ENCODE measurements at regions not wholly inside any gene's neighbourhood (a gene's known extent, or its start where the extent isn't known, plus 50 kb on each side); places are given as distances from the start of the nearest gene placed in this dataset.
"Not testable (repeated sequence)": the region's sequence is repeated elsewhere in the genome, so short reads cannot be mapped to it uniquely, and the experiment has no call there.

DNA sequence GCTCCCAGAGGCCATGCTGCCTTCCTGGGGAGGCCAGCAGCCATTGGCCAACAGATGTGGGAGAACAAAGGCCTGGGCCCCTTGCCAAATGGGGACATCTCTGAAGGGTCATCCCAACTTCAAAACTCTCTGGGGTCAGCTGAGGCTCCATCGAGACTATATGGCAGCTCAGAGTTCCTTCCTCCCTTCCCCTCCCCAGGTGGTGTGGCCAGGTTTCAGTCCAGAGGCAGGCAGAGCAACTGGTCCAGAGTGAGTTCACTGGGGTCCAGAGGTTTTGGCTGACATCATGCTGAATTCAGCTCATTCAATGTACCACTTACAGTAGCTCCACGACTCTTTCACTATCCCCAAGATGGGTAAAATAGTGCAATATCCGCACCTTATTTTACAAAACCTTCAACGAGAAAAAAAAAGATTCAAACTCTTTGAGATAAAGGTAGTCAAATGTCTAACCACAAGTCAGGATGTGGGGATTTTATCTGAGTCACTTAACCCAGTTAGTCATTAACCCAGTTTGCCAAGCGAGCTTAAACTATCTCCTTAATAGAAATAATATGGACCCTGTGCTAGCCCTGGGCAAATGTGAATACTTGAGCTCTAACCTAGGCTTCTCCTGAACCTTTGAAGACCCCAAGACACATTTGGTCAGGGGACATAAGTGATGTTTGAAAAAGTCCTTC lies 108.4 kb upstream of the PLEKHG1 start:
- Mint-ChIP-seq H3K36me3 (ENCODE audit: low read depth) (no peaks in the 10 kb centered on the region), H3K9me3 (peaks cover 14% of the 10 kb centered on the region), H3K27me3 (peaks cover 4% of the 10 kb centered on the region), H3K4me3 (peak overlapping the region; percentile 13), H3K27ac (peak overlapping the region; percentile 77), H3K4me1 (peaks cover 24% of the 10 kb centered on the region)
- peak; percentile 95 for ATAC-seq
- DNase-seq = peak; percentile 15

DNA sequence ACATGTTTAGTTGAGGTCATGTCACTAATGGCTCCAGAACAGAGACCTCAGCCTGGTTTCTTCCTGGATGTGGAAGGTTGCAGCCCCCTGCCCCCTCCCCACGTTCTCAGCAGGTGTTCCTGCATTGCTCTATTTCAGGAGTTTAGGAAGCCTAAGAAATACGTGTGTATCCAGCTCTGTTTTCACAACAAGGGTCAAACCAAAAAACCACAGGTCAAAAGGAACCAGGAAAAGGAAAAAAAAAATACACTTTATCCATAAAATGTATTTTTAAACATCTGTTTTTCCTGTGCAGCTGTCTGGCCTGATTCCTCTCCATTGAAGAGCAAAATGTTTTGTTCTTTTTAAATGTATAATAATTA lies 107.9 kb upstream of the PLEKHG1 start:
- peaks cover 4% of the 10 kb centered on the region for H3K27me3 Mint-ChIP-seq
- DNase-seq (no peak), ATAC-seq (no peak)
- H3K9me3 Mint-ChIP-seq = peaks cover 14% of the 10 kb centered on the region
- H3K36me3 Mint-ChIP-seq (ENCODE audit: low read depth) = no peaks in the 10 kb centered on the region
- H3K4me1 Mint-ChIP-seq = peaks cover 24% of the 10 kb centered on the region
- peak overlapping the region; percentile 77 for H3K27ac Mint-ChIP-seq
- no peak overlapping the region for H3K4me3 Mint-ChIP-seq

DNA sequence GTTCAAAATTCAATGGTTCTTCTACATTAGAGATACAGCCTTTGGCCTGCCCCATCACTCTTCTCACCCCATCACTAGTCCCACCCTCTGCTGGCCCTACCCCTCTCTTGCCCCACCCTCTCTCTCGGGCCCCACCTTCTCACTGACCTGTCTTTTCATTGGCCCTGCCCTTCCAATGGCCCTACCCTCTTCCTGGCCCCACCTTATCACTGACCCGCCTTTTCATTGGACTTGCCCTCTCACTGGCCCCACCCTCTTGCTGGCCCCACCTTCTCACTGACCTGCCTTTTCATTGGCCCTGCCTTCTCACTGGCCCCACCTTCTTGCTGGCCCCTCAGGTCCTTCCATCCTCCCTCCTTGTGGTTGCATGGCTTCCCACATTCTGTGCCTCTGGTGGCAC lies 107.2 kb upstream of the PLEKHG1 start:
- Mint-ChIP-seq H3K4me1 (peaks cover 24% of the 10 kb centered on the region), H3K9me3 (peaks cover 14% of the 10 kb centered on the region), H3K27me3 (peaks cover 4% of the 10 kb centered on the region), H3K36me3 (ENCODE audit: low read depth) (no peaks in the 10 kb centered on the region), H3K4me3 (no peak overlapping the region), H3K27ac (no peak overlapping the region)
- DNase-seq (no peak), ATAC-seq (no peak)

DNA sequence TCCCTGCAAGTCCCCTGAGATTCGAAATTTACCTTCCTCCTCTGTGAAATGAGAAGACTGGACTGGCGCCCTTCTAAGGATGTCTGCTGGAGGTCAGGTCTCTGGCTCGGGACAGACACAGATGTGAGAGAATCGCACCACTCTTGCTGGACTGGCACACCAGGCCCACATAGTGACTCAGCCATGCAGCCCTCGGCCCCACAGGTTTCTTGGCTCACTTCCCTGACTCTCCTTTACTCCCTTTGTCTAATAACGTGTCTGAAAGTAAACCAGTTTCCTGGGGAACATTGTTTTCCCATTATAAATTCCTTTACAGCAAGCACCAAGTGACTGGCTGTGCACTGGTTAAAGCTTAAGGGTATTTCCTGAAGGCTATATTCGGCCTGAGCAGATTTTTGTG lies 106.7 kb upstream of the PLEKHG1 start:
- peaks cover 24% of the 10 kb centered on the region for H3K4me1 Mint-ChIP-seq
- no peak overlapping the region for H3K27ac Mint-ChIP-seq
- no peaks in the 10 kb centered on the region for H3K36me3 Mint-ChIP-seq (ENCODE audit: low read depth)
- peaks cover 14% of the 10 kb centered on the region for H3K9me3 Mint-ChIP-seq
- peaks cover 4% of the 10 kb centered on the region for H3K27me3 Mint-ChIP-seq
- DNase-seq = no peak
- ATAC-seq = no peak
- no peak overlapping the region for H3K4me3 Mint-ChIP-seq

DNA sequence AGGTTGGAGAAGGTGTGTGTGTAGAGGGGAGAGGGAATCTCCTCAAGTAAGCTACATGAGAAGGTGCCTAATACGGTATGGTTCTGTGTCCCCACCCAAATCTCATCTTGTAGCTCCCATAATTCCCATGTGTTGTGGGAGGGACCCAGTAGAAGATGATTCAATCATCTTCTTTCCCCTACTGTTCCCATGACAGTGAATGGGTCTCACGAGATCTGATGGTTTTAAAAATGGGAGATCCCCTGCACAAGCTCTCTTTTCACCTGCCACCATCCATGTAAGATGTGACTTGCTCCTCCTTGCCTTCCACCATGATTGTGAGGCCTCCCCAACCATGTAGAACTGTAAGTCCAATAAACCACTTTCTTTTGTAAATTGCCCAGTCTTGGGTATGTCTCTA lies 106.1 kb upstream of the PLEKHG1 start:
- H3K9me3 Mint-ChIP-seq = peaks cover 14% of the 10 kb centered on the region
- H3K36me3 Mint-ChIP-seq (ENCODE audit: low read depth); H3K4me3 Mint-ChIP-seq; ATAC-seq; DNase-seq; H3K27me3 Mint-ChIP-seq; H3K27ac Mint-ChIP-seq: not testable (repeated sequence)
- H3K4me1 Mint-ChIP-seq = peaks cover 24% of the 10 kb centered on the region

DNA sequence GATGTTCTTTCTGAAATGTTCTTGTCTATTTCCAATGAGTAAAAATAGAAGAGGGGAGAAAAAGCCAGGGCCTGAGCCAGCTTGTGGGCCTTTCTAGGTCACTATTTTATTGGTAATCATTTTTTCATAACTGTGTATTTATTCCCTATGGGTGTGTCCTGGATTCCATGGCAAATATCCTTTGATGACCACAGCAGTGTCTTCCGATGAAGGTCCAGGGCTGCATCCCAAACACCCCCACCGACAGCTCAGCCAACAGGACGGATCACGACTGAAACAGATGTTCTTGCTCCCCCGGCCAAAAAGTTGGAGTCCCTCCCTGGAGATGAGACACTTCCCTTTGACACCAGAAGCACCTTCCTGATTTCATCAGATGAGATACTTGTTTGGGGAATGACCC lies 105.4 kb upstream of the PLEKHG1 start:
- Mint-ChIP-seq H3K36me3 (ENCODE audit: low read depth) (no peaks in the 10 kb centered on the region), H3K27ac (no peak overlapping the region), H3K4me1 (peaks cover 24% of the 10 kb centered on the region), H3K27me3 (peaks cover 6% of the 10 kb centered on the region), H3K9me3 (peaks cover 14% of the 10 kb centered on the region), H3K4me3 (no peak overlapping the region)
- ATAC-seq = no peak
- DNase-seq = no peak

DNA sequence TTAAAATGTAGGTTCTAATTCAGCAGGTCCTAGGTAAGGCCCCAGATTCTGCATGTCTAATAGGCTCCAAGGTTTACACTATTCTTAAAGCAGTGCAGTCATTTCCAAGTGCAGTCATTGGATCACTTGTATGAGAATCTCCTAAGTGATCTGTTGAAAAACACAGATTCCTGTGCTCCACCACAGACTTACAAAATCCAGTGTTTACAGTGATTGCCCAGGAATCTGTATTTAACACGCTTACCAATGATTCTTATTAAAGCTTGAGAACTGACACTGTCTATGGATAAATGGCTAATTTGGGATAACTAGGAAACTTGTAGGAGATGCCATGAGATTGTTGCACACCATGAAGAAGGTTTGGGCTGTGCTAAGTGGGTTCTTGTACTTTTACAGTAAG lies 104.6 kb upstream of the PLEKHG1 start:
- DNase-seq = no peak
- Mint-ChIP-seq H3K4me3 (no peak overlapping the region), H3K9me3 (peaks cover 14% of the 10 kb centered on the region), H3K4me1 (peaks cover 24% of the 10 kb centered on the region), H3K27me3 (peaks cover 7% of the 10 kb centered on the region), H3K27ac (no peak overlapping the region), H3K36me3 (ENCODE audit: low read depth) (no peaks in the 10 kb centered on the region)
- no peak for ATAC-seq

DNA sequence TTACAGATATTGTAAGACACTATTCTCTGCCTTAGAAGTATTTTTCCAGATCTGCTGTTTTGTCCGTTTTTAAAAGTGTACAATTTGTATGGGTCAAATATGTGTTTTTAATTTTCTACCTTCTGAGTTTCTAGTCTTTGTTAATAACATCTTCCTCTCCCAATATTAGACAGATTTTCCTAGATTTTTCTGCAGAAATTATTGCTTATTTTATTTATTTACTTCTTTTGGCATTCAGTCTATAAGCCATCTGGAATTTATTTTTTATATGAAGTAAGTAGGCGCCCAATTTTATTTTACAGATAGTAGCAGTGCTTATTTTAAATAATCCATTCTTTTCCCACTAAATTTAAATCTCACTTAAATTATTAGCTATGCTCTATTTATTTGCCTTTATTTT lies 103.1 kb upstream of the PLEKHG1 start:
- ATAC-seq (no peak), DNase-seq (no peak)
- no peak overlapping the region for H3K4me3 Mint-ChIP-seq
- no peak overlapping the region for H3K27ac Mint-ChIP-seq
- peaks cover 7% of the 10 kb centered on the region for H3K27me3 Mint-ChIP-seq
- H3K4me1 Mint-ChIP-seq = peaks cover 11% of the 10 kb centered on the region
- no peaks in the 10 kb centered on the region for H3K36me3 Mint-ChIP-seq (ENCODE audit: low read depth)
- peaks cover 14% of the 10 kb centered on the region for H3K9me3 Mint-ChIP-seq

DNA sequence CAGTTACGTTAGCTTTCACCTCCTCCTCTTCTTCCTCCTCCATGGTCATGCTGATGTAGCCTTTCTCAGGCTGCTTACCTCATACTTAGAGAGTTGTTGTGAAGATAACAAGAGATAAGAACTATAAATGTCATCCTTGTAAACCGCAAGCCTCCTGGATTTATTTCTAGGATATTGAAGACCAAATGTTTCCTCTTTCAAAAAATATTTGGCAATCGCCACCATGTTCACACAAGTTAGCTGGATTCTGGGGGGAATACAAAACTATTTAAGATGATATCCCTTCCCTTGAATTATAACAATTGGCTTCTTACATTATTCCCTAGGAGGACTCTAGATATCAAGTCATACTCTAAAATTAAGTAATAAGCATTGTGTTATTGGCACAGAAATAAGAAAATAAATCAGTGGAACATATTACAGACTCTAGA lies 99.8 kb upstream of the PLEKHG1 start:
- H3K27ac Mint-ChIP-seq = no peak overlapping the region
- no peak for ATAC-seq
- DNase-seq = no peak
- no peaks in the 10 kb centered on the region for H3K36me3 Mint-ChIP-seq (ENCODE audit: low read depth)
- H3K9me3 Mint-ChIP-seq = no peaks in the 10 kb centered on the region
- peaks cover 10% of the 10 kb centered on the region for H3K27me3 Mint-ChIP-seq
- H3K4me1 Mint-ChIP-seq = no peaks in the 10 kb centered on the region
- no peak overlapping the region for H3K4me3 Mint-ChIP-seq

DNA sequence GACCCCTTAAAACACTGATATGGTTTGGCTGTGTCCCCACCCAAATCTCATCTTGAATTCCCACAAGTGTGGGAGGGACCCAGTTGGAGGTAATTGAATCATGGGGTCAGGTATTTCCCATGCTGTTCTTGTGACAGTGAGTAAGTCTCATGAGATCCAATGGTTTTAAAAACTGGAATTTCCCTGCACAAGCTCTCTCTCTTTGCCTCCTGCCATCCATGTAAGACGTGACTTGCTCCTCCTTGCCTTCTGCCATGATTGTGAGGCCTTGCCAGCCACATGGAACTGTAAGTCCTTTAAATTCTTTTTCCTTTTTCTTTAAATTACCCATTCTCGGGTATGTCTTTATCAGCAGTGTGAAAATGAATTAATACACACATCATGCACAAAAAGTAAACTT lies 99.1 kb upstream of the PLEKHG1 start:
- H3K36me3 Mint-ChIP-seq (ENCODE audit: low read depth); DNase-seq; H3K4me3 Mint-ChIP-seq; ATAC-seq; H3K9me3 Mint-ChIP-seq; H3K4me1 Mint-ChIP-seq; H3K27ac Mint-ChIP-seq: not testable (repeated sequence)
- peaks cover 12% of the 10 kb centered on the region for H3K27me3 Mint-ChIP-seq

DNA sequence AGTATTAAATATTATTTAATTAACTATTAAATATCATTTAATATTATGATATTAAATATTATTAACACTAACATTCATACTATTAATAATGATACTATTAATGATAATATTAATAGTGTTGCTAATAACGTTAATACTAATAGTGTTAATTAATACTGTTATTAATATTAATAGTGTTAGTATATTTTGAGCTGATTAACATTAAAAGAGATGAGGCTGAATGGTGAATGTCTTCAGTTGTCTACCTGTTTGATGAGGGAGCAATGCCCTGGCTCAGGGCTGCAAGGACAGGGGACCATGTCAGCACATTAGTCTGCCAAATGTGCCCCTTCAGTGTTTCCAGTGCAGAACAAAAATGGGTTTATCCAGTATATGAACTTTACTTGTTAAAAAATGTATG lies 96.6 kb upstream of the PLEKHG1 start:
- peaks cover 14% of the 10 kb centered on the region for H3K27me3 Mint-ChIP-seq
- ATAC-seq (no peak), DNase-seq (no peak)
- H3K36me3 Mint-ChIP-seq (ENCODE audit: low read depth) = no peaks in the 10 kb centered on the region
- no peaks in the 10 kb centered on the region for H3K9me3 Mint-ChIP-seq
- no peaks in the 10 kb centered on the region for H3K4me1 Mint-ChIP-seq
- no peak overlapping the region for H3K27ac Mint-ChIP-seq
- H3K4me3 Mint-ChIP-seq = no peak overlapping the region

DNA sequence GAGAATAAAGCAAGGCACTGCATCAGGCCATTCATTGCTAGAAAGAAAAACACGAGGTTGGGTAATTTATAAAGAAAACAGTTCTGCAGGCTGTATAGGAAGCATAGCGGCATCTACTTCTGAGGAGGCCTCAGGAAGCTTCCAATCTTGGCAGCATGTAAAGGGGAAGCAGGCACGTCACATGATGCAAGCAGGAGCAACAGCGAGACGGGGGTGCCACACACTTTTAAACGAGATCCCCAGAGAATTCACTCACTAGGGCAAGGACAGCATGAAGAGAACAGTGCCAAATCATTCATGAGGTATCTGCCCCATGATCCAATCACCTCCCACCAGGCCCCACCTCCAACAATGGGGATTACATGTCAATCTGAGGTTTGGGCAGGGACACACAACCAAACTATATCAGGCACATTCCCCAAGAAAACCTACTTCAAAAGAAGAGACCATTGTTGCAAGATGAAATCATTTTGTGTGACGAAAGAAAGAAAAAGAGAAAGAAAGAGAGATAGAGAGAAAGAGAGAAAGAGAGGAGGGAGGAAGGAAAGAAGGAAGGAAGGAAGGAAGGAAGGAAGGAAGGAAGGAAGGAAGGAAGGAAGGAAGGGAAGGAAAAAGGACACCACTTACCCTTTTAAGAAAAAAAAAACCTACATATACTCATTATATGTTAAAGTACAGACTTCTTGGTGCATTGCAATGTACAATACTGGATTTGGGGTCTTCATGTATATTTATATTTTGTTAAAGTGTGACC lies 95.9 kb upstream of the PLEKHG1 start:
- Mint-ChIP-seq H3K27me3 (peaks cover 14% of the 10 kb centered on the region), H3K4me3 (no peak overlapping the region), H3K36me3 (ENCODE audit: low read depth) (no peaks in the 10 kb centered on the region), H3K4me1 (no peaks in the 10 kb centered on the region), H3K27ac (no peak overlapping the region), H3K9me3 (no peaks in the 10 kb centered on the region)
- DNase-seq = no peak
- ATAC-seq = no peak

DNA sequence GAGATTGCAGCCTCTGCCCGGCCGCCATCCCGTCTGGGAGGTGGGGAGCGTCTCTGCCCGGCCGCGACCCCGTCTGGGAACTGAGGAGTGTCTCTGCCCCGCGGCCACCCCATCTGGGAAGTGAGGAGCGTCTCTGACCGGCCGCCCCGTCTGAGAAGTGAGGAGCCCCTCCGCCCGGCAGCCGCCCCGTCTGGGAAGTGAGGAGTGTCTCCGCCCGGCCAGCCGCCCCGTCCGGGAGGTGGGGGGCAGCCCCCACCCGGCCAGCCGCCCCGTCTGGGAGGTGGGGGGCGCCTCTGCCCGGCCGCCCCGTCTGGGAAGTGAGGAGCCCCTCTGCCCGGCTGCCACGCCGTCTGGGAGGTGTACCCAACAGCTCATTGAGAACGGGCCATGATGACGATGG lies 92.3 kb upstream of the PLEKHG1 start:
- H3K9me3 Mint-ChIP-seq; H3K36me3 Mint-ChIP-seq (ENCODE audit: low read depth); H3K4me1 Mint-ChIP-seq; DNase-seq; ATAC-seq; H3K27ac Mint-ChIP-seq; H3K4me3 Mint-ChIP-seq: not testable (repeated sequence)
- H3K27me3 Mint-ChIP-seq = peaks cover 11% of the 10 kb centered on the region

DNA sequence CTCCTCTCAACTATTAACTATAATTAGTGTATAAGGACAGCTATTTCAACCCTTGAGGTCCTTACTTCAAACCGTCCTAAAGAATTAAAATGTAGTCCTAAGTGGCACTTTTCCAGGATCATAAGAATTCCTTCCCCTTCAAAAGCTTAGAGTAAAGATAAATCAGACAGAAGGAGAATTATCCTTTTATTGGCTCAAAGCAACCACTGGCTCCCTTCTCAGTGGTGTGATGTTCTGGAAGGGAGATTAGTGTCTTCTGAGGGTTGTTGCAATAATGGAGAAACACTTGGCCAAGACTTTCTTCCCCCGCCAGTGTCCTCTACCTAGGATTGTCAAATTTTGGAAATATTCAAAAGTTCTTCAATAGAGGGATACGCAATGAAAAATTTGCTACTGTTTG lies 89.1 kb upstream of the PLEKHG1 start:
- H3K4me1 Mint-ChIP-seq = no peaks in the 10 kb centered on the region
- H3K9me3 Mint-ChIP-seq = no peaks in the 10 kb centered on the region
- peaks cover 12% of the 10 kb centered on the region for H3K27me3 Mint-ChIP-seq
- no peak for ATAC-seq
- no peak for DNase-seq
- H3K4me3 Mint-ChIP-seq = no peak overlapping the region
- no peaks in the 10 kb centered on the region for H3K36me3 Mint-ChIP-seq (ENCODE audit: low read depth)
- no peak overlapping the region for H3K27ac Mint-ChIP-seq

DNA sequence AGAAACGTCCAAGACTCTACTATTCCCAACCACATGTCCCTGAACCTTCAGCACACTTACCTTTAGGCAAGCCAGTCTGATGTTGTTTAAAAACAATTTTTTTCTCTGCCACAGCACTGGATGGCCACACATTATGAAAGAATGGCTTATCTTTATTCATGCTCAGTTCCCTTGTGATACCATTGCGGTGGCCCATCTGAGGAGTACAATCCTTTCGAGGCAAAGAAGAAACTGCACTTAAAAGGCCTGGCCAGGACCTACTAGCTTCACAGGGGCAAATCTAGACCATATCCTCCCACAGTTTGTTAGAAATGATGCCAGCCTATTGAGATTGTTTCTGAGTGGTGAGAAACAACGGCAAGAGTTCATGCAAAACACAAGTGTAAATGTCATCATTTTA lies 88.4 kb upstream of the PLEKHG1 start:
- DNase-seq (no peak), ATAC-seq (no peak)
- no peaks in the 10 kb centered on the region for H3K4me1 Mint-ChIP-seq
- no peak overlapping the region for H3K27ac Mint-ChIP-seq
- H3K27me3 Mint-ChIP-seq = peaks cover 10% of the 10 kb centered on the region
- H3K9me3 Mint-ChIP-seq = no peaks in the 10 kb centered on the region
- H3K4me3 Mint-ChIP-seq = no peak overlapping the region
- no peaks in the 10 kb centered on the region for H3K36me3 Mint-ChIP-seq (ENCODE audit: low read depth)
